SIG-M5 treated with dmso at 0.1 percent for 504 hours (cell line): ENCODE measurements at regions not wholly inside any gene's neighbourhood (a gene's known extent, or its start where the extent isn't known, plus 50 kb on each side); places are given as distances from the start of the nearest gene placed in this dataset.
"Not testable (repeated sequence)": the region's sequence is repeated elsewhere in the genome, so short reads cannot be mapped to it uniquely, and the experiment has no call there.

Source experiments
- DNase-seq: peaks from one replicate; lab custom pipeline; 2025; ENCODE audit not compliant: unreplicated experiment; lab: John Stamatoyannopoulos, UW

GRCh38 chr20:22101606-22102005, 396.1 kb downstream of the PAX1 start:
- DNase-seq = no peak

- no peak for DNase-seq
Observed at GRCh38 chr20:22100686-22101085, 395.2 kb downstream of the PAX1 start.

GRCh38 chr20:22099348-22099747, 393.9 kb downstream of the PAX1 start:
- DNase-seq = no peak

- DNase-seq = no peak
Observed at GRCh38 chr20:22098511-22098910, 393.0 kb downstream of the PAX1 start.

GRCh38 chr20:22093122-22093521, 387.7 kb downstream of the PAX1 start:
- DNase-seq = no peak

- DNase-seq = no peak
Observed at GRCh38 chr20:22088882-22089281, 383.4 kb downstream of the PAX1 start.

- DNase-seq = no peak
Observed at GRCh38 chr20:22080985-22081384, 375.5 kb downstream of the PAX1 start.

- DNase-seq = no peak
Observed at GRCh38 chr20:22074635-22075034, 369.2 kb downstream of the PAX1 start.

- no peak for DNase-seq
Observed at GRCh38 chr20:22071841-22072240, 366.4 kb downstream of the PAX1 start.

- DNase-seq = no peak
Observed at GRCh38 chr20:22070610-22071058, 365.2 kb downstream of the PAX1 start.

- no peak for DNase-seq
Observed at GRCh38 chr20:22063753-22064152, 358.3 kb downstream of the PAX1 start.

GRCh38 chr20:22062874-22063273, 357.4 kb downstream of the PAX1 start:
- no peak for DNase-seq

- no peak for DNase-seq
Observed at GRCh38 chr20:22060610-22061009, 355.1 kb downstream of the PAX1 start.

- no peak for DNase-seq
Observed at GRCh38 chr20:22058746-22059145, 353.3 kb downstream of the PAX1 start.

GRCh38 chr20:22055981-22056380, 350.5 kb downstream of the PAX1 start:
- no peak for DNase-seq

GRCh38 chr20:22052025-22052650, 346.7 kb downstream of the PAX1 start:
- no peak for DNase-seq

GRCh38 chr20:22045956-22046507, 340.6 kb downstream of the PAX1 start:
- not testable (repeated sequence) for DNase-seq

GRCh38 chr20:22027423-22027822, 322.0 kb downstream of the PAX1 start:
- no peak for DNase-seq

GRCh38 chr20:22020201-22020600, 314.7 kb downstream of the PAX1 start:
- no peak for DNase-seq

GRCh38 chr20:22008456-22008855, 303.0 kb downstream of the PAX1 start:
- no peak for DNase-seq

- no peak for DNase-seq
Observed at GRCh38 chr20:22006306-22006705, 300.8 kb downstream of the PAX1 start.

GRCh38 chr20:22005535-22005934, 300.1 kb downstream of the PAX1 start:
- DNase-seq = no peak

GRCh38 chr20:22004946-22005345, 299.5 kb downstream of the PAX1 start:
- DNase-seq = no peak
